ENCODE measurements at regions not wholly inside any gene's neighbourhood (a gene's known extent, or its start where the extent isn't known, plus 50 kb on each side); places are given as distances from the start of the nearest gene placed in this dataset.
"Not testable (repeated sequence)": the region's sequence is repeated elsewhere in the genome, so short reads cannot be mapped to it uniquely, and the experiment has no call there.

GRCh38 chr11:90722552-90723190 is 499.8 kb upstream of the CHORDC1 start:
- no peaks in the 10 kb centered on the region for H3K4me1 ChIP-seq (replicated peaks in 1 of 2)
- WGBS, 10 experiments, result 0 to 100% (median 51%) methylated on average over 1 to 3 of the region's 3 CpGs; no CpG with 5 or more reads in 3 of the 10 experiments
- in situ Hi-C loops (cut with MboI; ENCODE audit: low pct_unique_long_range_greater_than_20kb in 2 of 9, low sequenced_read_pairs in 9 of 9, unreplicated experiment in 9 of 9), result no loop called here
- no peak overlapping the region for H3K4me3 ChIP-seq
- H3K27ac ChIP-seq, result no peak overlapping the region
- ATAC-seq (replicated peaks in 6 of 8), result no peak

GRCh38 chr11:90717522-90717921 is 494.7 kb upstream of the CHORDC1 start:
- ATAC-seq (replicated peaks in 6 of 8), result no peak

GRCh38 chr11:90705661-90706060 is 482.8 kb upstream of the CHORDC1 start:
- peaks cover 0 to 16% of the 10 kb centered on the region in 2 donors for H3K4me1 ChIP-seq (replicated peaks in 1 of 2)
- in situ Hi-C loops (cut with MboI; ENCODE audit: low pct_unique_long_range_greater_than_20kb in 2 of 9, low sequenced_read_pairs in 9 of 9, unreplicated experiment in 9 of 9), result no loop called here
- ATAC-seq (replicated peaks in 6 of 8), result no peak
- H3K27ac ChIP-seq, result no peak overlapping the region
- no peak overlapping the region for H3K4me3 ChIP-seq

More at GRCh38 chr11:90717522-90717921, 494.7 kb upstream of the CHORDC1 start:
- H3K27ac ChIP-seq, result no peak overlapping the region
- H3K4me1 ChIP-seq (replicated peaks in 1 of 2), result no peaks in the 10 kb centered on the region
- no peak overlapping the region for H3K4me3 ChIP-seq
- in situ Hi-C loops (cut with MboI; ENCODE audit: low pct_unique_long_range_greater_than_20kb in 2 of 9, low sequenced_read_pairs in 9 of 9, unreplicated experiment in 9 of 9), result no loop called here

- WGBS, 10 experiments, result 7 to 96% (median 70%) methylated on average over 2 to 5 of the region's 5 CpGs; no CpG with 5 or more reads in 1 of the 10 experiments
- in situ Hi-C loops (cut with MboI; ENCODE audit: low pct_unique_long_range_greater_than_20kb in 2 of 9, low sequenced_read_pairs in 9 of 9, unreplicated experiment in 9 of 9), result no loop called here
- H3K4me1 ChIP-seq (replicated peaks in 1 of 2), result peaks cover 0 to 21% of the 10 kb centered on the region in 2 donors
- no peak overlapping the region for H3K4me3 ChIP-seq
- no peak overlapping the region for H3K27ac ChIP-seq
- ATAC-seq (replicated peaks in 6 of 8), result no peak
Observed at GRCh38 chr11:90704510-90704909, 481.7 kb upstream of the CHORDC1 start.

GRCh38 chr11:90701716-90702115 is 478.9 kb upstream of the CHORDC1 start:
- Histone ChIP-seq H3K4me1 (replicated peaks in 1 of 2) (peaks cover 0 to 15% of the 10 kb centered on the region in 2 donors), H3K4me3 (no peak overlapping the region), H3K27ac (no peak overlapping the region)
- ATAC-seq (replicated peaks in 6 of 8), result no peak
- in situ Hi-C loops (cut with MboI; ENCODE audit: low pct_unique_long_range_greater_than_20kb in 2 of 9, low sequenced_read_pairs in 9 of 9, unreplicated experiment in 9 of 9), result no loop called here
- WGBS, 10 experiments, result 0 to 95% (median 40%) methylated on average over 1 to 2 of the region's 2 CpGs; no CpG with 5 or more reads in 3 of the 10 experiments

- in situ Hi-C loops (cut with MboI; ENCODE audit: low pct_unique_long_range_greater_than_20kb in 2 of 9, low sequenced_read_pairs in 9 of 9, unreplicated experiment in 9 of 9), result no loop called here
- peaks cover 0 to 12% of the 10 kb centered on the region in 2 donors for H3K4me1 ChIP-seq (replicated peaks in 1 of 2)
- no peak overlapping the region for H3K27ac ChIP-seq
- H3K4me3 ChIP-seq, result no peak overlapping the region
- WGBS, 10 experiments, result 0 to 92% (median 73%) methylated on average over 2 to 4 of the region's 4 CpGs; no CpG with 5 or more reads in 1 of the 10 experiments
- no peak for ATAC-seq (replicated peaks in 6 of 8)
Observed at GRCh38 chr11:90700789-90701439, 478.1 kb upstream of the CHORDC1 start.

- H3K27ac ChIP-seq, result no peak overlapping the region
- H3K4me1 ChIP-seq (replicated peaks in 1 of 2), result peaks cover 0 to 12% of the 10 kb centered on the region in 2 donors
- no peak for ATAC-seq (replicated peaks in 6 of 8)
- in situ Hi-C loops (cut with MboI; ENCODE audit: low pct_unique_long_range_greater_than_20kb in 2 of 9, low sequenced_read_pairs in 9 of 9, unreplicated experiment in 9 of 9), result no loop called here
- WGBS, 10 experiments, result 0 to 100% (median 56%) methylated on average over 1 to 2 of the region's 2 CpGs; no CpG with 5 or more reads in 1 of the 10 experiments
- H3K4me3 ChIP-seq, result no peak overlapping the region
Observed at GRCh38 chr11:90699791-90700400, 477.0 kb upstream of the CHORDC1 start.

GRCh38 chr11:90698238-90698637 is 475.4 kb upstream of the CHORDC1 start:
- no peak for ATAC-seq (replicated peaks in 6 of 8)
- peaks cover 0 to 12% of the 10 kb centered on the region in 2 donors for H3K4me1 ChIP-seq (replicated peaks in 1 of 2)

GRCh38 chr11:90675496-90675895 is 452.6 kb upstream of the CHORDC1 start:
- ATAC-seq (replicated peaks in 6 of 8); H3K4me1 ChIP-seq (replicated peaks in 1 of 2); in situ Hi-C loops (cut with MboI; ENCODE audit: low pct_unique_long_range_greater_than_20kb in 2 of 9, low sequenced_read_pairs in 9 of 9, unreplicated experiment in 9 of 9); H3K27ac ChIP-seq; H3K4me3 ChIP-seq: not testable (repeated sequence)
- WGBS, 10 experiments, result 14 to 100% (median 80%) methylated on average over 1 of the region's 1 CpG; no CpG with 5 or more reads in 6 of the 10 experiments

More at GRCh38 chr11:90698238-90698637, 475.4 kb upstream of the CHORDC1 start:
- no peak overlapping the region for H3K27ac ChIP-seq
- no peak overlapping the region for H3K4me3 ChIP-seq
- in situ Hi-C loops (cut with MboI; ENCODE audit: low pct_unique_long_range_greater_than_20kb in 2 of 9, low sequenced_read_pairs in 9 of 9, unreplicated experiment in 9 of 9), result no loop called here

GRCh38 chr11:90669094-90669493 is 446.2 kb upstream of the CHORDC1 start:
- no peak overlapping the region for H3K4me3 ChIP-seq
- H3K4me1 ChIP-seq (replicated peaks in 1 of 2), result no peaks in the 10 kb centered on the region
- no peak for ATAC-seq (replicated peaks in 6 of 8)
- no peak overlapping the region for H3K27ac ChIP-seq
- in situ Hi-C loops (cut with MboI; ENCODE audit: low pct_unique_long_range_greater_than_20kb in 2 of 9, low sequenced_read_pairs in 9 of 9, unreplicated experiment in 9 of 9), result no loop called here
- 0 to 100% (median 93%) methylated on average over 1 to 2 of the region's 2 CpGs for WGBS, 10 experiments

- Histone ChIP-seq H3K27ac (no peak overlapping the region), H3K4me1 (replicated peaks in 1 of 2) (no peaks in the 10 kb centered on the region), H3K4me3 (no peak overlapping the region)
- no peak for ATAC-seq (replicated peaks in 6 of 8)
- in situ Hi-C loops (cut with MboI; ENCODE audit: low pct_unique_long_range_greater_than_20kb in 2 of 9, low sequenced_read_pairs in 9 of 9, unreplicated experiment in 9 of 9), result no loop called here
Observed at GRCh38 chr11:90668502-90668901, 445.7 kb upstream of the CHORDC1 start.

- no peak overlapping the region for H3K4me3 ChIP-seq
- no peaks in the 10 kb centered on the region for H3K4me1 ChIP-seq (replicated peaks in 1 of 2)
- in situ Hi-C loops (cut with MboI; ENCODE audit: low pct_unique_long_range_greater_than_20kb in 2 of 9, low sequenced_read_pairs in 9 of 9, unreplicated experiment in 9 of 9), result no loop called here
- 10 to 95% (median 83%) methylated on average over 1 to 2 of the region's 2 CpGs; no CpG with 5 or more reads in 1 of the 10 experiments for WGBS, 10 experiments
- no peak overlapping the region for H3K27ac ChIP-seq
- ATAC-seq (replicated peaks in 6 of 8), result no peak
Observed at GRCh38 chr11:90661233-90661632, 438.4 kb upstream of the CHORDC1 start.

- Histone ChIP-seq H3K27ac (no peak overlapping the region), H3K4me3 (no peak overlapping the region), H3K4me1 (replicated peaks in 1 of 2) (no peaks in the 10 kb centered on the region)
- WGBS, 10 experiments, result 0 to 83% (median 57%) methylated on average over 1 to 2 of the region's 2 CpGs; no CpG with 5 or more reads in 3 of the 10 experiments
- in situ Hi-C loops (cut with MboI; ENCODE audit: low pct_unique_long_range_greater_than_20kb in 2 of 9, low sequenced_read_pairs in 9 of 9, unreplicated experiment in 9 of 9), result no loop called here
- ATAC-seq (replicated peaks in 6 of 8), result no peak
Observed at GRCh38 chr11:90656171-90656570, 433.3 kb upstream of the CHORDC1 start.
